ENCODE measurements at regions not wholly inside any gene's neighbourhood (a gene's known extent, or its start where the extent isn't known, plus 50 kb on each side); places are given as distances from the start of the nearest gene placed in this dataset.
"Not testable (repeated sequence)": the region's sequence is repeated elsewhere in the genome, so short reads cannot be mapped to it uniquely, and the experiment has no call there.

- not testable (repeated sequence) for DNase-seq
Measured at GRCh38 chr7:149628361-149629149, 130.9 kb upstream of the ZNF746 start.

- DNase-seq = no peak
Measured at GRCh38 chr7:149627911-149628310, 130.3 kb upstream of the ZNF746 start.

- no peak for DNase-seq
Measured at GRCh38 chr7:149626972-149627371, 129.4 kb upstream of the ZNF746 start.

GRCh38 chr7:149625947-149626392, 128.4 kb upstream of the ZNF746 start:
- no peak for DNase-seq

GRCh38 chr7:149625340-149625946, 127.8 kb upstream of the ZNF746 start:
- peak; percentile 62 for DNase-seq

- DNase-seq = peak; percentile 92
Measured at GRCh38 chr7:149624419-149625339, 127.1 kb upstream of the ZNF746 start.

GRCh38 chr7:149624006-149624405, 126.4 kb upstream of the ZNF746 start:
- peak; percentile 57 for DNase-seq

- DNase-seq = peak; percentile 4
Measured at GRCh38 chr7:149623262-149623997, 125.8 kb upstream of the ZNF746 start.

GRCh38 chr7:149622444-149623210, 125.0 kb upstream of the ZNF746 start:
- DNase-seq = no peak

GRCh38 chr7:149621776-149622175, 124.2 kb upstream of the ZNF746 start:
- DNase-seq = no peak

- peak; percentile 50 for DNase-seq
Measured at GRCh38 chr7:149620961-149621360, 123.4 kb upstream of the ZNF746 start.

GRCh38 chr7:149616898-149617297, 119.3 kb upstream of the ZNF746 start:
- DNase-seq = no peak

GRCh38 chr7:149615690-149616270, 118.2 kb upstream of the ZNF746 start:
- DNase-seq = no peak

GRCh38 chr7:149610441-149611011, 112.9 kb upstream of the ZNF746 start:
- no peak for DNase-seq

GRCh38 chr7:149608168-149608567, 110.6 kb upstream of the ZNF746 start:
- DNase-seq = no peak

GRCh38 chr7:149607683-149608082, 110.1 kb upstream of the ZNF746 start:
- no peak for DNase-seq

- no peak for DNase-seq
Measured at GRCh38 chr7:149606826-149607225, 109.2 kb upstream of the ZNF746 start.

GRCh38 chr7:149605696-149606095, 108.1 kb upstream of the ZNF746 start:
- DNase-seq = no peak

- DNase-seq = no peak
Measured at GRCh38 chr7:149604521-149604920, 106.9 kb upstream of the ZNF746 start.

- peak; percentile 33 for DNase-seq
Measured at GRCh38 chr7:149600669-149601330, 103.2 kb upstream of the ZNF746 start.

All from stimulated activated CD4-positive, alpha-beta T cell treated with anti-CD3 and anti-CD28 coated beads, Interleukin-4, amount 100 ng/mL, for 1 hour (primary cell).